GM19463 (cell line): ENCODE measurements at regions not wholly inside any gene's neighbourhood (a gene's known extent, or its start where the extent isn't known, plus 50 kb on each side); places are given as distances from the start of the nearest gene placed in this dataset.

ENCODE experiments used
- ATAC-seq: cut with Tn5 transposase; IDR thresholded peaks from one replicate; pipeline ENCODE4 v1.9.1; 2021; ENCODE audit warnings: mild to moderate bottlenecking, moderate library complexity; ENCODE audit not compliant: unreplicated experiment

GRCh38 chr3:180282386-180282785, 245.6 kb upstream of the PEX5L start:
- ATAC-seq: no peak

DNA sequence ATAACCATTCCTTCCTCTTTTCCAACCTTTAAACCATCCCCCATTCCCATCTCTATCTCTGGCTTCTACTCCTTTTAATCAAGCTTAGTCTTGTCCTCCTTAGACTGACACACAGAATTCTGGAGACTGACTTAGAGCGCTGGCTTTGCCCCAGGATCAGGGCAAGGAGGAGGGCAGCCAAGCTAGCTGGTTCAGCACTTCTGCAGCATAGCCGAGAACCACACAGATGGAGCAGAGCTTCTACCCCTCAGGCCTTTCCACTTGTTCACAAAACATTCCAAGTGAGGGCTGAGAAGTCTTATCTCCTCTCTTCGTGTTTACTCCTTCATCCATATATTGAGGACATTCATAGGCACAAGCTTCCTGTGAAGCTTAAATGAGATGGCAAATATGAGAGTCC, 246.5 kb upstream of the PEX5L start:
- ATAC-seq: no peak

DNA sequence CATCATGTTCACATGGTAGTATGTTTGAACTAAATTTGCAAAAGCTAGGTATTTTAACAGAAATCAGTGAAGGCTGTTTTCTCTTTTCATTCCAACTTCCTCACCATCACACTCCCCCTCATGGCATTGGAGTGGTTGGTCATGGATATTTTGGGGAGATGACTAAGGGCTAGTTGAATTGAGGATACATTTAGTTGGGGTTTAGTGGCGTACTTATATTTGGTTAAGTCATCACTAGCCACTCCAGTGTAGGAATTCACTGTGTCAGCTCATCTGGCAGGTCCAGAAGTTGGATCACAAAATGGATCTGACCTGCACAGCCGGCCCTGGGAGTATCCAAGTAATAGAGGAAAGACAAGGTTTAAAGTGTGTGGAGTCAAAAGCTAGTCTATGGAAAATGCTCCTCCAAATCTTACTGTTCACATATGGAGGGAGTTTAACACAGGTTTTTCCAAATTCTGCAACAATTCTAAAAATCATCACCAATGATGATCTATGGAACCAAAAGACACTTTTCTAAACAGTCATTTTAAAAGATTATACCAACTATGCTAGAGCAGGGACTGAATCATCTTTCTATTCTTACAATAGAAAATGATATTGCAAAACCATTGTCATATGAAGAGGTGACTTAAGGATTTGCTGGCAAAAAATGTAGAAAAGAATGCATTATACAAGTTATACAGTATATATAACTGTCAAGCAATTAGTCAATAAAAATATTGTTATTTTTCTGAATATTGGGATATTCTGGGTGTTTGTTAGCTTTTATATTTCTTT, 247.8 kb upstream of the PEX5L start:
- ATAC-seq: no peak

DNA sequence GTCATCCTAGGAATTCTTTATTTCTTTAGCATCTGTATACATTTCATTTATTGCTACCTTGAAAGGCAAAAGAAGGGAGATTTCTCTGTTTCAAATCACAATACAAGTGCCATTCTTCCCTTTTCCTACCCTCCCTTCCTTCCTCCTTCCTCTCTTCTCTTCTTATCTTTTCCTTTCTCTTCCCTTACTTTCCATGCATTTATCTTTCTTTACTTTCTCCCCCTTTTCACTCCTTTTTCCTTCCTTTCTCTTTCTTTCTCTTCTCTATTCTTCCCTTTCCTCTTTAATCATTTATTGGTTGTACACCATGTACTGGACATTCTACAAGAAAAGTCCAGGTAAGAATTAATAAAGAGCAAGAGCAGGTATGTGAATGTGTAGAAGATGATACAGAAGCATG, 251.0 kb upstream of the PEX5L start:
- ATAC-seq: no peak

DNA sequence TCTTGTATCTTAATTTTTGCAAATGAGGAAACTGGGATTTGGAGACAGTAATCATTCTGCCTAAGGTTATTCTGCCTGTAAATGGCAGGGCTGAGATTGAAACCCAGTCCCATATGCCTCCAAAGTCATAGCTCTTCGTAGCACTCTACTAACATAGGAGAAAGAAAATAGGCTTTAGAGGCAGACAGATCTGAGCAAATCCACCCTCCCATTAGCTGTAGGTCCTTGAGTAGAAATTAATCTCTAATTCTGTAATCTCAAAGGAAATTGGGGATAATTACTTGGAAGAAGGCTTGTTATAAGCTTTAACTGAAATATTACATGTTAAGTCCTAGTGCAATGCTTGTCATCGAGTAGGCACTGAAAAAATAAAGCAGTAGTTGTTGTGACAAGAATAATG, 252.1 kb upstream of the PEX5L start:
- no peak for ATAC-seq

GRCh38 chr3:180290300-180290699, 253.6 kb upstream of the PEX5L start:
- no peak for ATAC-seq

DNA sequence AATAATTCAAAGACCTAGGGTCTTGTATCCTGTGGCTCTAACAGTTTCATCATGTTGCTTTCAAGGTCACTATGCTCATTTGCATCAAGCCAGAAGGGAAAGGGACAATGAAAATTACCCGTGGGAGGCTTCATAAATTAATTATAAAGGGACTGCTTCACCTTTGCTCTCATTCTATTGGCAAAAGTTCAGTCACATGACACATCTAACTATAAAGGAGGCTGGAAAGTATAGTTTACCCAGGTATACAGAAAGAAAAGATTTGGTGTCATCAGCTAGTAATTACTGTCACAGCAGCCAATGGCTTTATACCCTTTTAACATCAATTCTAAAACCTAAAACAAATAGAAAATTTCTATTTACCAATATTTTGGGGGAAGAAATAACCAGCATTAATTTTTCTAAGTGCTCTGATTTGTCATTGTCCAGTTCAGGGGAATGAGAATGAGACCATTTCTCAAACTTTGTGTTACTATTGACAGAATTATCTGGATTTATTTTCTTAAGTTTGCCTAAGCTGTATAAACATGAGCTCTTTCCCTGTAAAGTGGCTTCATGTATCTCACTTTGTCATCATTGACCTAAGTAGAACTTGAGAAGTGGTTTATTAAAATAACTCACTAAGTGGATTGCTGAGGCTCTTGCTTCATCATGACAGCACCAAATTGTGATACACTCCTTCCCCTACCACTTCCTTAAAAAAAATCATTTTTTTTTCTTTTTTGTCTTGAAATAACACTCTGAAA, 257.7 kb upstream of the PEX5L start:
- no peak for ATAC-seq

- ATAC-seq: no peak
Measured at GRCh38 chr3:180295811-180296210, 259.1 kb upstream of the PEX5L start.

- ATAC-seq: no peak
Measured at GRCh38 chr3:180296971-180297370, 260.2 kb upstream of the PEX5L start.

GRCh38 chr3:180306155-180306554, 269.4 kb upstream of the PEX5L start:
- ATAC-seq: no peak

GRCh38 chr3:180306691-180307090, 270.0 kb upstream of the PEX5L start:
- ATAC-seq: peak; percentile 47

- no peak for ATAC-seq
Measured at GRCh38 chr3:180311242-180311641, 274.5 kb upstream of the PEX5L start.

DNA sequence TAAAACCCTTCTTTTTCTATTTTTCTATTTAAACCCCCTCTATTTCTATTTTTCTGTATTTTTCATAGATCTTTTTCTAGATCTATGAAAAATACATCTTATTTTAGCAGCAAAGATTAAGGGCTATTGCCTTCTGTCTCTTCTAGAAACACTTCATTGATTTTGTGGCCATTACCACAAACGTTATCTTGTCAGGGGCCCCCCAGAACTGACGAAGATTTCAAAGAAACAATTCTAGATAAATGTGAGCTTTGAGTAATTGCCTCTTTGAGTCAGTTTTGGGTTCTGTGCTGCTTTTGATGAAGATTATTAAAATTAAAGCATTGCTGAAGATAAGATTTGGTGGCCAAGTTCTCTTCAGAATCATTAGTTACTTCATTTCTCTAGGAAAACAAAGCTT, 279.6 kb upstream of the PEX5L start:
- no peak for ATAC-seq

DNA sequence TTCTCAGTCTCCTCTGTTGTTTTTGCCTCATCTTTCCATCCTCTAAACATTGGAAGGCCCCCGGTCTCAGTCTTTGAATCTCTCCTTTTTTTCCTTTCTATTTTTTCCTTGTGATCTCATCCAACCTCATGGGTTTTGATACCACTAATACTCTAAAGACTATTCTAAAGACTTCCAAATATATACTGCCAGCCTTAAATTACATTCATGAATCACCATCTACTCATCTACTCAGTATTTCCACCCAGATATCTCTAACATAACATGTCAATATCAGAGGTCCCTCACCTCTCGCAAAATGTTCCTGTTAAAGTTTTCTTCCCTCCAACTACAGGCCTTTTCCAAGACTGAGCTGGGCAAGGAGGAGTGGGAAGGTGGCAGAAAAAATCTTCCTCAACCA, 282.5 kb upstream of the TTC14 start:
- ATAC-seq: no peak

- ATAC-seq: no peak
Measured at GRCh38 chr3:180320631-180321030, 281.3 kb upstream of the TTC14 start.

DNA sequence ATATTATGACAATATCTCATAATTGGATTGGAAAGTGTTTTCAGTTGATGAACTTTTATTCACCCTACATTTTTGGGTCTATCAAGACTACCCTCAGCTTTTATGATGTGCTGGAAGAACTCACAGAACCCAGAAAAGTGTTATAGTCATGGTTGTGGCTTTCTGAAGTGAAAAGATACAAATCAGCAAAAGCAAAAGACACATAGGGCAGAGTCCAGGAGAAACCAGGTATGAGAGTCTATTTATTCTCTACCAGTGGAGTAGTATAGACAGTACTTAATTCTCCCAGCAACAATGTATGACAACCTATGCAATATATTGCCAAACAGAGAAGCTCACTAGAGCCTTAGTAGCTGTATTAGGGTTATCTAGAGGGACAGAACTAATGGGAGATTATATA, 280.4 kb upstream of the TTC14 start:
- peak; percentile 70 for ATAC-seq

DNA sequence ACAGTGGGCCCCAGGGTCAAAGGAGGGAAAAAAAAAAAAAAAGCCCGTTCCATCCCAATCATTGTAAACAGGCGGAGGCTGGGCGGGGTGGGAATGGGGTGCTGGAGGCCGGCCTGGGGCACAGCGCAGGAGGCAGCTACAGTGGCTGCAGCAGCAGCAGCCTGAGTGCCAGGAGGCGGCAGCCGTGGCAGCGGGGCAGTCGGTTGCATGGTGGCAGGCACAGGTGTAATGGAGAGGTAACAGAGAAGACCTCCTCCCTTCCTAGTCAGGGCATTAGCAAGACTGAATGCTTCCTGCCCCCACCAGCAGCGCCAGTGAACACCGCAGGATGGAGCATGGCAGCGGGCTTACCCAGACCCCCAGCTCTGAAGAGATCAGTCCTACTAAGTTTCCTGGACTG, 279.1 kb upstream of the TTC14 start:
- ATAC-seq: no peak

GRCh38 chr3:180324791-180325190, 277.2 kb upstream of the TTC14 start:
- ATAC-seq: no peak

GRCh38 chr3:180325533-180325932, 276.4 kb upstream of the TTC14 start:
- ATAC-seq: no peak

DNA sequence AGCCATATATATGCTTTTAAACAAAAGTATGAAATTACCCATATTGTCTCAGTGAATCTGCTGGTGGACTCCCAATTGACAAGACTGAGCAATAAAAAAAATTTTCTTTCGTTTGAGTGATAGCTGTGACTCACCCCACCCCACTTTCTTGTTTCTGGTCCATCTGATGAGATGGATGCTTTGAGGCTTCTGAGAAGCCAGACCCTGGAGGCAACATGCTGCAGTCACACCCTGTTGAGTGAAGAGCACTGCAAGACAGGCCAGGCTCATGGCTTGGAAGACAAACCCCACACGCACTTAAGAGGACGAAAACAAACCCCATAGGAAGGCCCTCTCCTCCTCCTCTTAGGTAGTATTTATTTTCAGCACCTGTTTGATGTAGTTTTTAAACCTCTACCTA, 276.0 kb upstream of the TTC14 start:
- no peak for ATAC-seq

- ATAC-seq: peak; percentile 79
Measured at GRCh38 chr3:180329187-180329586, 272.8 kb upstream of the TTC14 start.

DNA sequence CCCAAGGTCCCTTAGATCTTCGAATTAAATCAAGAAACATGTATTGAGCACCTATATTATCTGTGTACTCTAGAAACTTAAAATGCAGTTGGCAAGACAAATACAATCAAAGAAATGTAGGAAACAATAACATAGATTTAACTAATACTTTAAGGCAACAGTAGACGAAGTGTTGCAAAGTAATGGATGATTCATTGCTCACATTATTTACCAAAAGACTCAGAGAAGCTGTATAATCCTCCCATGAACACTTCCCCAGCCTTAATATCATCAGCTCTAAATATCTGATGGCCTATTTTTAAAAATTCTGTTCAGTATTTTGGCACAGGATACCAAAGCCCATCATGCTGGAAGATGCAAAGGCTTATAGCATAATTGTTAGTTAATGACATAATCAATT, 272.1 kb upstream of the TTC14 start:
- no peak for ATAC-seq
